Glomerular endothelial cell (primary cell): ENCODE measurements at regions not wholly inside any gene's neighbourhood (a gene's known extent, or its start where the extent isn't known, plus 50 kb on each side); places are given as distances from the start of the nearest gene placed in this dataset.

Experiments used
- DNase-seq: peaks from one replicate; pipeline ENCODE4 v3.0.0-alpha.2; 2011; ENCODE audit warnings: low read depth, low spot score; ENCODE audit errors: extremely low read depth

DNA sequence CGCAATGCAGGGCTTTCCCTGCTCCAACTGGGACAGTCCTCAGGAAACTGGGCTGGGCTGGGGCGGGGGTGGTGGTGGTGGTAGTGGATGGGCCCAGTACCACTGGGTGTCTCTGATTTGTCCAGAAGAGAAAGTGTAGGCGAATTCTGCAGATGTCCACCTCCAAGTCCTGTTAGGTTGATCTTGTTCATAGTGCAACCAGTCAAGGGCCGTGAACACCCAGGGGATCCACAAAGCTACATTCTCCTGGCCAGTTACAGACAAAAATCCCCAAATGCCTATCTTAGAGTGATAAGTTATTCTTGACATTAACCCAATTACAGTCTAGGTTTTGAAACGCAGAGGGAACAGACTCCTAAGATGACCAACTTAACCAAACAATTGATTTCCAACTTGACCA is 97.5 kb upstream of the SHB start:
- no peak for DNase-seq

DNA sequence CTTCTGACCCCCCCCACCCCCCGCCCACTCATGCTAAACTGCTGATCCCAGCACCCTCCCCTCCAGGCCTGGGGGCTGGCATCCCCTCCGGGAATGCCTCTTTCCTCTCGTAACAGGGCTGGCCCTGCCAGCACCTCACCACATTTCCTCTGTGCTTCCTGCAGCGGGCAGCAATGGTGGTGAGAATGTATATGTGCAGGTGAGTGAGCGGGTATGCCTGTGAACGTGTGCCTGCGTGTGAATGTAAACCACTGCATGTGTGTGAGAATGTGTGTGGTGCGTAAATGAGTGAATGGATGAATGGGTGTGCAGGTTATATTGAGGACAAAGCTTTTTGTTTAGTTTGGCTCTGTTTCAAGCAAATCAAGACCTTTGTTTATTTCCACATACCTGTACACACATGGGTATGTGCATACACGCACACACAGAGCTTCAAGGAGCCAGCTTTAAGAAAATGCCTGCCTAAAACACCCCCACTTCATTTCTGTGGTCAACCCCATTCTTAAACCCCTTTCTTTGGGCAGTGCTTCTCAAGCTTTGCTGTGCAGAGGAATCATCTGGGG is 95.7 kb upstream of the SHB start:
- no peak for DNase-seq

DNA sequence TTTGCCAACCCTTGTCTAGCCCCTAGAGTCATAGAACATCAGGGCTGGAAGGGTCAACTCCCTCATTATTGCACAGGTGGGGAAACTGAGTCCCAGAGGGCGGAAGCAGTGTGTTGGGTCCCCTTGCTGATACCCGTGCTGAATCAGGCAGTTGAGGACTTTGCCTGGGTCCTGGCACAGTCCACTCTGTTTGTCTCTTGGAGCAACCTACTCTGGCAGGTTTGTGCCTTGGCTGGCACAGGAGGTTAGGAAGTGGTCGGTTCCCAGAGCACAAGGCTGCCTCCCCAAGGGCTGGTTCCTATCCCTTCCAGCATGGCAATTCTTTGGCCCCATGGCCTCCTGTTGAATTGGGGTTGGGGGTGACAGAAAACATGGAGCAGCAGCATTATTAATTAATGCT is 94.5 kb upstream of the SHB start:
- DNase-seq = no peak

DNA sequence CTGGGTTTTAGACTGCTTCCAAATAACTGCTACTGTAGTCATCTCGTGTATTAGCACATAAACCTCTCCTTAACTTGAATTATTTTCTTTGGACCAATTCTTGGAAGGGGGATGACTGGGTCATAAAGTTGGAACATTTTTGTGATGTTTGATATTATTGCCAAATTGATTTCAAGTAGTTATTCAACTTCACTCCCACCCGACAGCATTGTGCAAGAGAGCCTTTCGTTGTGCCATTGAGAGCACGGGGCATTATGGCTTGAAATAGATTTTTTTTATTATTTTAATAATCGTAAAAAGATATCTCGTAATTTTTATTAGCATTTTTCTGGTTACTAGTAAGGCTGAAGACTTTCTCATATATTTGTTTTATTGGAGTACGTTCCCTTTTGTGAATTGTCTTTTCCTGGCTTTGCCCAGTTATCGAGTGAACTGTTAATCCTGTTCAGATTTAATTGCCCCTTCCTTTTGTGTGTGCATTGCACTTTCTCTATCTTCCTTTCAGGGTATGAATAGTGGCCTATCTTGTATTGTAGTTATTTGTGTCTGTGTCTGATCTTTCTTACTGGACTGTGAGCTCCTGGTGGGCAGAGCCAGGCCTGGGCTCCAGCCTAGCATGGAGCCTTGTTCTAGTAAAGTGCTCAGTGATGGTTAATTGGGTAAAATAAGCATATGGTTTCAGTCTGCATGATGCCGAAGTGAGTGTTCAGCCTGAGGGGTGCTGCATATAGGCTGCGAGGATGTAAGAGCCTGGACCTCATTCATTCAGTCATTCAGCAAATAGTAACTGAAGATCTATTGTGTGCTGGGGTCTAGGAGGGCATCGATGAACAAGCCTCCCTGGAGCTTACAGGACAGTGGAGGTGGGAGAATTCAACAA is 93.5 kb upstream of the SHB start:
- no peak for DNase-seq

DNA sequence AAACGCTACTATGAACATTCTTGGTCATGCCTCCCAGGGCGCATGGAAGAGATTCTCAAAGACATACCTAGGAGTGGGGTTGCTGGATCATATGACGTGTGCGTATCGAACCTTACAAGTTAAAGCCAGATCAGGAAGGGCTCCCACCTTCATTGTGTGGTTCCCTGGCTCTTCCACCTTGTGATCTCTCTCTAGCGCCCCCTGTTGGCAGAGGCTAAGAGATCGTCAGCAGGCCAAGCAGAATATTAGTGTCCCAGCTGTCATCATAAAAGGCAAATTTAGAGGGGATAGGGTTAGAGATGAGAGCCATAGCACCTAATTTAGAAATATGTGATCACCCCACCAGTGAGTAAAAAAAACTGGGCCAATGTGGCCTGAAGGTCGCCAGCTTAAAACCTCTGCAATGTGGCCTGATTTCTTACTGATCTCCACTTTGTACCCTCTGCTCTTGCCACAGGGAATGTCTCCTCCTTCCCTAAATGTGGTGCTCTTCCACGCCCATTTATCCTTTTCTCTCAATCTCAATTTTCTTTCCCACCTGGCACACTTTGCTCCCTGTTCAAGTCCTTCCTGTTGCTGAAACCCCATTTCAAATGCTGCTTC is 91.7 kb upstream of the SHB start:
- DNase-seq = peak; percentile 36

DNA sequence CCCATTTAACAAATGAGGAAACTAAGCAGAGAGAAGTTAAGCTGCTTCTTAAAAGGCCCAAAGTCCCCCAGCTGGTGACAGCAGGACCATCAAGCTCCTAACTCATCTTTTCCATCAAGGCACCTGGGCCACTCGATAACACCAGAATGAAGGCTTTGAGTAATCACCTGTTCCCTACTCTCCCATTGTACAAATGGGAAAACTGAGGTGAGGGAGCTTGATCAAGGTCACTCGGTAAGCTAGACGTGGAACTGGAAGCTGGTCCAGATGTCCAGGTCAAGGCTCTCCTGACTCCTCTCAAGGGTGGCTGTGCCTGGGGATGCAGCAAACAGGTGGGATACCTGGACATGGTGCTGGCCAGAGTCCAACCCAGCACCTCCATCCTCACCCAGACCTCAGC is 90.6 kb upstream of the SHB start:
- DNase-seq = no peak

DNA sequence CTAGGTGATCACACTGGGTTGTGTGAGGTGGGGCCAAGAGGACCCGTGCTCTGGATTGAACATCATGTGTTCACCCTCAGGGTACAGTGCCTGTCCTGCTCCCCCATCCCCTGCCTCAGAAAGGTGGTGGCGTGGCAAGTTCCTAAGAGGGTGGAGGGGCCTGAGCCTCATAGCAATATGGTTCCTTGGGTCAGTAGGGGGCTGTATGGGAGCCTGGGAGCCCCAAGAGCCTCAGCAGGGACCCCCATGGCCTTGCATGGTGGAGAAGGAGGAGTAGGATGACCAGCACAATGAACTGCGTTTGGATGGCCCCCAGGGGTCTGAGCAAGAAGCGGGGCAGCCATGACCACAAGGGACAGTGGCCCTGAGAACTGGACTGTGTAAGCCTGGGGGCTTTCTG is 89.6 kb upstream of the SHB start:
- no peak for DNase-seq

DNA sequence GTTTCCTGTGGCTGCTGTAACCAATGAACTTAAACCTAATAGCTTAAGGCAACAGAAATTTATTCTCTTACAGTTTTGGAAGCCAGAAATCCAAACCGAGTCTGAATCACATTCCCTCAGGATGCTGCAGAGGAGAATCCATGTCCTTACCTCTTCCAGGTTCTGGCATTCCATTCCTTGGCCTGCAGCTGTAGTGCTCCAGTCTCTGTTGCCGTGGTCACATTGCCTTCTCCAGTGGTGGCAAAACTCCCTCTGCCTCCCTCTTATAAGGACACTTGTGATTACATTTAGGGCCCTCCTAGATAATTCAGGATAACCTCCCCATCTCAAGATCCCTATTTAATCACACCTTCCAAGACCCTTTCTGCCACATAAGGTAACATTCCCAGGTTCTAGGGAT is 88.7 kb upstream of the SHB start:
- DNase-seq = no peak

DNA sequence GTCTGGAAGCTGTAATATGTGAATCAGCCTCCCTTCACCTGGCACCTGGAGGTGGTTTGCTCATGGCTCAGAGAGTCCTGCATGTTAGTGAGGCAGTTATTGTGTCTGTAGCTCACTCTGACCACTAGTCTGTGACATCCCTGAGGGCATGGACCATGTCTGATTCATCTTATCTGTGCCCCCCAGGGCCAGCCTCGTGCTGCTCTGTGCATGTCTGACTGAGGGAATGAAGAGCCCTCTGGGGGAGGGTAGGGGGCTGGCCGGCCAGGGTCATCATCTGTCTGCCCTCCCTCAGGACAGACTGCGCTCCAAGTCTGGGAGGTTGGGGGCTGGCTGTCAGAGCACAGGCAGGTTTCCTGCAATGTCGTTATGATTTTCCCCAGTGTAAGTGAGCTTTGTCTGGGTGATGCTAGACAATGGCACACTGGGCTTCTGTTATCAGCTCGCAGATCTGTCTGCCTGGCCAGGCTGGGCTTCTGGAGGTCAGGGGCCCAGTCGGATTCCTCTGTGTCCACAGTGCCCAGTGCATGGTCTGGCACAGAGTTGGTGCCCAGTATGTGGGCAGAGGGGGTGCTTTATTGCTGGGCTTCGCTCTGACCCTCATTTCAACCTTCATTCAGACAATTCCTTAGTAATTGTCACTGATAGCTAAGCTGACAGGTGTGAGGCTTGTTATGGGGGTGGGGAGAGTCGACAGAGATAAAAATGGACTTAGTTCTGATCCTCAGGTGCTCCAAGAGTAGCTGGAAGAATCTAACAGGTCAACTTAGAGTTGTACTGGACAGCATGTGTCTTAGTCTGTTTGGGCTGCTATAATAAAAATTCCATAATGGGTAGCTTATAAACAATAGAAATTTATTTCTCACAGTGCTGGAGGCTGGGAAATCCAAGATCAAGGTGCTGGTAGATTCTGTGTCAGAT is 85.7 kb upstream of the SHB start:
- no peak for DNase-seq

DNA sequence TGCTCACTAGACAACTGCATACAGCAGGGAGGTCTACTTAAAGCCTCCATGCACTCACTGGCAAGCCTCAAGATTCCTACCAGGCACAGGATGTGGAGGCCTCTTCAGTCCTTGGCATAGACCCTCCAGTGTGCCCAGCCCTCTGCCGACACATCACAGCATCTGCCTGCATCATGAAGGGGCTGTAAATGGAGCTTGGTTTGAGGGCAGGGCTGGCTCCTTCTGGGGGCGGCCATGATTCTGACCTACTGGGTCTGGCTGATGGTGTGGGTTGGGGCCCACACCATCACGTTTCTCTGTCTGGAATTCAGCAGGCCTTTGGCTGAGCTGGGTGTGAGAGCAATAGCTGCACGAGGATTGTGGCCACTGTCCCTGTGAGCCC is 84.9 kb upstream of the SHB start:
- DNase-seq = no peak

DNA sequence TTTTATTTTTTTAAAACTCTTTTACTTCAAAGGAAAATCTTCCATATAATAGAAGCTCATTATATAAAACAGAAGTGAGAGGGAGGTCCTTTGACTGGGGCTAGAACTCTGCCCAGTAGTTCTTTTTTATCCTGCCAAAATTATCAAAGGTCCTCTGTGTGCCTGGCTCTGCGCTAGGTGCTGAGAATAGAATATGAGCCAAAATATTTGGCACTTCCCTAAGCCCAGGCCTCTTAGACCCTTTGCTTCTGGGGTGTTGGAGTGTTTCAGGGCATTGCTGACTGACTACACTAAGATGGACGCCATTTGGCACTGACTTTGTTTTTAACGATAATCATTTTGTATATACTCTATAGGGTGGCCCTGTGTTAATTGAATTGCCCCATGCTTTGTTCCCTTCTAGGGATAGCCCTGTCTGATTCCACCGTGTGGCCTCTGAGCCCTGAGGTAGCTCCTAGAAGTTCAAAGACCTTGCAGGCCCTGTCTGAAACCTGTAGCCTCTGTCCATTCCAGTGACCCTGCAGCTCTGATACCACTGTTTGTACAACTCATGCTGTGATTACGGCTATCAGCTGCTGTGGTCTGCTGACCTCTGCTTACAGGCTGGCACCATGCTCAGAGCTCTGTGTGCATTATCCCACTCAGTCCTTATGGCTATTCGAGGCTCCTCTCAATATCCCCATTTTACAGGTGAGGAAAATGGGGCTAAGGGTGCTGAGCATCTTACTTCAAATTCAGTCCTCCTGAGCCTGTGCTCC is 84.3 kb upstream of the SHB start:
- DNase-seq = no peak

DNA sequence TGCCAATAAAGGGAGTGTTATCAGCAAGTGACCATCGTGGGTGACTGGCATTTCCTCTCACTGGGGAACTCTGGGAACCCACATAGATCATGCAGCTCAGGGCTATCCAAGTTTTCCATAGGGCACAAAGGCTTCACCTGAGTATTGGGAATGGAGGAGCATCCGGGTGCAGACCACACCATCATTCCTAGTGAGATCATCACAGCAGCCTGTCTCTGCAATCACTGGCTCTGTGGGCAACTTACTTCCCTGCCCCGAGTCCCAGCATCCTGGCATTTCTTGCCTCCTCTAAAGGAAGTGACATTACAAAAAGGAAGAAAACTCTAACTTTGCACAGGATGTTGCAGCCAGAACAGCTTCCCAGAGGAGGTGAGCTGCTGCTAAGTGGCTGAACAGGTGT is 80.6 kb upstream of the SHB start:
- DNase-seq = no peak

DNA sequence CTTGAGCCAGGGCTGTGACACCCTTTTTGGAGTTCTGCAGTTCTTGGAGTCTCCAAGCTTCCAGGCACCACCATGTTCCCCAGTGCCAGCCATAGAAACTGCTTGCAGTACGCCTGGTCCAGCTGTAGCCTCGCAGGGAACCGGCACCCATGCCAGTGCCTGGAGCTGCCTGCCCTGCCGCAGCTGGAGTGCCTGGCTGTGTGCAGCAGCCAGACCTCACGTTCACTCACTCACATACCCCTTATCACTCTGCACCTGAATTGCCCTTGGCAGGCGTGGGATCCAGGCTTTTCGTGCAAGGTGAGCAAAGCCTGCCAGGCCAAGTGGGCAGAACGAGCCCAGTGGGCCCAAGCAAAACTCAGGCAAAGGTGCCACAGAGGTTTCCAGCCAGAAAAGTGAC is 77.8 kb upstream of the SHB start:
- no peak for DNase-seq

DNA sequence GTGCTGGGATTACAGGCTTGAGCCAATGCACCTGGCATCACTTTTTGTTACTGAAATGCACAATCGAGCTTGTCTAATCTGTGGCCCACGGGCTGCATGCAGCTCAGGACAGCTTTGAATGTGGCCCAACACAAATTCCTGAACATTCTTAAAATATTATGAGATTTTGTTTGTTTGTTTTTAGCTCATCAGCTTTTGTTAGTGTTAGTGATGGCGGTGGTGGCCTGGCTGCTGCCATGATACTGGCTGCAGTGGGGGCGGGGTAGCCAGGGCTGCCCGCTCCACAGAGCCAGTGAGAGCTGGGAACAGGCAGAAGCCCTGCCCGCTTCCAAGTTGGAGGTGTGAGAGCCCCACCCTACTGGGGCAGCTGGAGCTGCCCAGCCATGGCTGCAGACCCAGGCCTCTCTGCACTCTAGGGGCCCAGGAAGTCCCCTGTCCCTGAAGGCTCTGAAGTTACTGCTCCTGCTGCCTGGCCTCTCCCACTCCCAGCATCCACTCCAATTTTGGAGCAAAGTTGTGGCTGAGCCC is 76.6 kb upstream of the SHB start:
- DNase-seq = no peak

DNA sequence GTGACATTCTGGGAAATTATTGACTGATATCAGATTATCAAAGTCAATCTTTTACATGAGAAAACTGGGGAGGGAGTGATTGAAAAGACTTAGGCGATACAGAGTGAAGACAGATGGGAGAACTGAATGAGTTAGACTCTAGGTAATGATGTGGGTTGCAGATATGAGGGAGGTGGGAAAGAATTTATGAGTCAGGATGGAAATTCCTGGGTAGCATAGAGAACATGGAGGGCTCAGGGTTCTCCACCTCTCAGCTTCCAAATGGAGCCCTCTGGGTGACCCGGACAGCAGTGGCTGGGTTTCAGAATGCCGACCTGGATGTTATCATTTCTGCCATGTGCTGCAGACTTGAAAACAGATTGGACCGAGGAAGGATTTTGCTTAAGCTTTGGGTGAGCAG is 75.4 kb upstream of the SHB start:
- no peak for DNase-seq

DNA sequence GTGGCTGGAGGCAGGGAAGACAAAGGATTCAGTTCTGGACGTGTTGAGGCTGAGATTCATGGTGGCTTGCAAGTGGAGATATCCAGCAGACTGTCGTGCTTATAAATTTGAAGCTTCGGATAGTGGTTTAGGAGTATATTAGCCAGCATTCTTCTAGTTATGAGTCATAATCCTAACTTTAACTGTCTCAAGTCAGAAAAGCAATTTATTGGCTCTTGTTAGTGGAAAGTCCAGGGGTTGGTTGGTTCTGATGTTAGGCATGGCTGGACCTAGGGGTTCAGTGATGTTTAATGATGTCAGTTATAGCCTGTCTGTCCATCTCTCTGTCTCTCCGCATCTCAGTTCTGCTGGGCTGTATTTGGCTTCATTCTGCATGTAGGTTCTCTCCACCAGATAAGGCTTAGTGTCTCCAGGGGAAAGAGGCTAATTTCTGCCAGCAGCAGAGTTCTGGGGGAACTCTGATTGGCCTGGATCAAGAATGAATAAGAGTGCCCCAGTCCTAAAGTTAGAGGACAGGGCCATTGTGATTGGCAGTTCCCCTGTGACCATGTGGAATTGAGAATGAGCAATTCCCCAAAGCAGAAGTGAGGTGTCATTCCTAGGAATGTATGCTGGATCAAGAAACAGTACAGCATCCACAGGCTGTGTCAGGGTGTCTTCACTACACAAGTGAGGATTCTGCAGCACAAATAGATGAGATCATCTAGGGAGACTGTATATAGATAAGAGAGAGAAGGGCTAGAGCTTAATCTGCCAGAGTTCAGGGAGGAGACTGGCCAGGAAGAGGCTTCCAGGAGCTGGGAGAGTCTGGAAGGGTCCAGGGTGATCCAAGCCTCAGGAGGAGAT is 72.9 kb upstream of the SHB start:
- DNase-seq = no peak

DNA sequence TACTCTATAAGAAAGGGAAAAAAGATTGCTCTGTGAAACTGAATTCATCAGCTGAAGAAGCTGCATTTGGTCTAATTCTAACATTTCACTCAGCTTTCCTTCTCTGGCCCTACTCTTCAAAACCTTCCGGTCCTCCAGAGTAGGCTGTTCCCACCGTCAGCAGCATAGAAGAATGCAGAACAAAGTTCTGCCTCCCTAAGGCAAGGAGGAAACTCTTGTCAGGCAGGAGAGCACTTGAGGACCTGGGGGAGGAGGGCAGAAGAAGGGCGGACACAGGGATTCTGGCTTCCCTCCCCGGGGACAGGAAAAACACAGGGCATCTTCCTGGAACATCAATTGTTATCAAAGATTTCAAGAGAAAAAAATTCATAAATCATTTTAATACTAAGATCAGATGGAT is 69.2 kb upstream of the SHB start:
- no peak for DNase-seq

DNA sequence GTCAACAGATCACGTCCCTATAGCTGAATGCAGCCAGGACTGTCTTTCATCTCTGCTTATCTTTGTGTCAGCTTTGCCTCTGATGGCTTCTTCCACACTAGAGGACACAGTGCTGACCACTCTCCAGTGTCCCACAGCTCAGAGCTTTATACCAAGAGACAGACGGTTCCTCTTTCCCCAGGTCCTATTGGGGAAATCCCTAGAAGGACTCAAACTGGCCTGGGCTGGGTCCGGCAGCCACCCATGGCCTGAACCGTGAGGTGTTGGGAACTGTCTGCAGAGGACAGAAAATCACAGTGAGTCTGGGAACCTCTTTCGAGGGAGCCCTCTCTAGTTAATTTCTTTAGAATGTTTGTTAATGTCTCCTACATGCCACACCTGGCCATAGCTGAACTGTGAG is 68.3 kb upstream of the SHB start:
- DNase-seq = no peak

DNA sequence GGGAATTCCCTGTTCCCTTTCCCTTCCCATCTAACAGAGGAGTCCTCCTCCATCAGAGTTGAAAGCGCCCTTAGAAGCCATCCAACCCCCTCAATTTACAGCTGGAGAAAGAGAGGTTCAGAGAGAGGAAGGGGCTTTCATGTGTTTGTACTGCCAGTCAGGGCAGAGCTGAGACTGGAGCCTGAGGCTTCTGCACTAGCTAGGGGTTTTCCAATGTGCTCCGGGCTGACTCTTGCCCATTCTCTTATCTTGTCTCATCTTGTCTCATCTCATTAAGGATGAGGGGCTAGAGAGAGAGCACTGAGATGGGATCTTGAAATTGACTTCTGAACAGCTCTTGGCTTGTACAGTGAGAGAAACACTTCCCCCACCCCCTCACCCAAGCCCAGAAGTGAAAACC is 67.4 kb upstream of the SHB start:
- DNase-seq = no peak
